Osteocyte (in vitro differentiated cells): ENCODE measurements at regions not wholly inside any gene's neighbourhood (a gene's known extent, or its start where the extent isn't known, plus 50 kb on each side); places are given as distances from the start of the nearest gene placed in this dataset.

Experiments
- DNase-seq: peaks from one replicate; pipeline ENCODE4 v3.0.0; 2021; ENCODE audit warnings: mixed read lengths; ENCODE audit not compliant: unreplicated experiment; ENCODE audit errors: extremely low spot score
- H3K27ac Mint-ChIP-seq: one replicate; pipeline ENCODE4 v1.8.0; 2021; ENCODE audit warnings: mild to moderate bottlenecking, mixed read lengths; ENCODE audit not compliant: unreplicated experiment
- H3K27me3 Mint-ChIP-seq: one replicate; pipeline ENCODE4 v1.8.0; 2021; ENCODE audit warnings: mixed read lengths; ENCODE audit not compliant: unreplicated experiment
- H3K36me3 Mint-ChIP-seq: one replicate; pipeline ENCODE4 v1.8.0; 2021; ENCODE audit warnings: mixed read lengths; ENCODE audit not compliant: unreplicated experiment
- H3K4me1 Mint-ChIP-seq: one replicate; pipeline ENCODE4 v1.8.0; 2021; ENCODE audit warnings: mixed read lengths; ENCODE audit not compliant: unreplicated experiment
- H3K4me3 Mint-ChIP-seq: one replicate; pipeline ENCODE4 v1.8.0; 2021; ENCODE audit warnings: mild to moderate bottlenecking, moderate library complexity, mixed read lengths; ENCODE audit not compliant: unreplicated experiment
- H3K9me3 Mint-ChIP-seq: one replicate; pipeline ENCODE4 v1.8.0; 2021; ENCODE audit warnings: mixed read lengths; ENCODE audit not compliant: unreplicated experiment
- TF ChIP-seq, protein P1 (sequence below): fragments of 200-600 bp; sonication (generic); IDR thresholded peaks from 2 replicates; pipeline ENCODE4 v1.5.0; 2021; ENCODE audit warnings: antibody characterized with exemption, mild to moderate bottlenecking, moderate library complexity

- peaks cover 2% of the 10 kb centered on the region for H3K36me3 Mint-ChIP-seq
- no peak overlapping the region for H3K27ac Mint-ChIP-seq
- peaks cover 12% of the 10 kb centered on the region for H3K4me1 Mint-ChIP-seq
- no peaks in the 10 kb centered on the region for H3K27me3 Mint-ChIP-seq
- no peak overlapping the region for H3K4me3 Mint-ChIP-seq
- TF ChIP-seq, protein P1, sequence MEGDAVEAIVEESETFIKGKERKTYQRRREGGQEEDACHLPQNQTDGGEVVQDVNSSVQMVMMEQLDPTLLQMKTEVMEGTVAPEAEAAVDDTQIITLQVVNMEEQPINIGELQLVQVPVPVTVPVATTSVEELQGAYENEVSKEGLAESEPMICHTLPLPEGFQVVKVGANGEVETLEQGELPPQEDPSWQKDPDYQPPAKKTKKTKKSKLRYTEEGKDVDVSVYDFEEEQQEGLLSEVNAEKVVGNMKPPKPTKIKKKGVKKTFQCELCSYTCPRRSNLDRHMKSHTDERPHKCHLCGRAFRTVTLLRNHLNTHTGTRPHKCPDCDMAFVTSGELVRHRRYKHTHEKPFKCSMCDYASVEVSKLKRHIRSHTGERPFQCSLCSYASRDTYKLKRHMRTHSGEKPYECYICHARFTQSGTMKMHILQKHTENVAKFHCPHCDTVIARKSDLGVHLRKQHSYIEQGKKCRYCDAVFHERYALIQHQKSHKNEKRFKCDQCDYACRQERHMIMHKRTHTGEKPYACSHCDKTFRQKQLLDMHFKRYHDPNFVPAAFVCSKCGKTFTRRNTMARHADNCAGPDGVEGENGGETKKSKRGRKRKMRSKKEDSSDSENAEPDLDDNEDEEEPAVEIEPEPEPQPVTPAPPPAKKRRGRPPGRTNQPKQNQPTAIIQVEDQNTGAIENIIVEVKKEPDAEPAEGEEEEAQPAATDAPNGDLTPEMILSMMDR: no peak
- no peak for DNase-seq
- peaks cover 7% of the 10 kb centered on the region for H3K9me3 Mint-ChIP-seq
These were observed 1158.6 kb upstream of the CDH6 start for GRCh38 chr5:30034870-30035269.

DNA sequence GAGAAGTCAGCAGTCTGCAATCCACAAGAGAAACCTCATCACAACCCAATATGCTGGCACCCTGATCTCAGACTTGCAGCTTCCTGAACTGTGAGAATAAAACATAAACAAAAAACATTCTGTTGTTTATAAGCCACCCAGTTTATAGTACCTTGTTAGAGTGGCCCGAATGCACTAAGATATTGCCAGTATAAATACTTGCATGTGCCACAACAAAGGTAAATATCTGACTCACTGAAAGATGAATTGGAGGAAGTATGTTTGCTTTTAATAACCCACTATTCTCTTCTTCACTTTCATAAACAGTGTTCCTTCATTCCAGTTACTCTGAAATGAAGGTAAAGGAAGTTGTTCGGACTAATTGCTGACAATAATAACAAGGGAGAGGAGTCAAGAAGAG is 1163.4 kb upstream of the CDH6 start:
- peaks cover 2% of the 10 kb centered on the region for H3K36me3 Mint-ChIP-seq
- no peak overlapping the region for H3K4me3 Mint-ChIP-seq
- no peak overlapping the region for H3K27ac Mint-ChIP-seq
- H3K4me1 Mint-ChIP-seq: peaks cover 4% of the 10 kb centered on the region
- TF ChIP-seq, protein P1: no peak
- H3K9me3 Mint-ChIP-seq: peaks cover 4% of the 10 kb centered on the region
- no peak for DNase-seq
- H3K27me3 Mint-ChIP-seq: no peaks in the 10 kb centered on the region

GRCh38 chr5:30001826-30002225 is 1191.7 kb upstream of the CDH6 start:
- H3K4me1 Mint-ChIP-seq: peaks cover 2% of the 10 kb centered on the region
- no peak for DNase-seq

GRCh38 chr5:30000231-30000630 is 1193.3 kb upstream of the CDH6 start:
- TF ChIP-seq, protein P1: no peak
- H3K27ac Mint-ChIP-seq: no peak overlapping the region
- H3K9me3 Mint-ChIP-seq: no peaks in the 10 kb centered on the region
- no peak for DNase-seq
- peaks cover 2% of the 10 kb centered on the region for H3K4me1 Mint-ChIP-seq
- peaks cover 6% of the 10 kb centered on the region for H3K36me3 Mint-ChIP-seq
- no peak overlapping the region for H3K4me3 Mint-ChIP-seq
- H3K27me3 Mint-ChIP-seq: peaks cover 67% of the 10 kb centered on the region

More at GRCh38 chr5:30001826-30002225, 1191.7 kb upstream of the CDH6 start:
- Mint-ChIP-seq H3K36me3 (peaks cover 9% of the 10 kb centered on the region), H3K4me3 (no peak overlapping the region), H3K9me3 (peaks cover 11% of the 10 kb centered on the region), H3K27me3 (peaks cover 67% of the 10 kb centered on the region), H3K27ac (no peak overlapping the region)
- TF ChIP-seq, protein P1: no peak

- peaks cover 73% of the 10 kb centered on the region for H3K27me3 Mint-ChIP-seq
- peaks cover 4% of the 10 kb centered on the region for H3K36me3 Mint-ChIP-seq
- TF ChIP-seq, protein P1: no peak
- no peaks in the 10 kb centered on the region for H3K4me1 Mint-ChIP-seq
- H3K9me3 Mint-ChIP-seq: no peaks in the 10 kb centered on the region
- DNase-seq: no peak
- H3K4me3 Mint-ChIP-seq: no peak overlapping the region
- H3K27ac Mint-ChIP-seq: no peak overlapping the region
These were observed 1198.3 kb upstream of the CDH6 start for GRCh38 chr5:29995154-29995553.
